KMS-11 (cell line): ENCODE measurements at regions not wholly inside any gene's neighbourhood (a gene's known extent, or its start where the extent isn't known, plus 50 kb on each side); places are given as distances from the start of the nearest gene placed in this dataset.

Source experiments
- H2AFZ ChIP-seq: fragments of 200-600 bp; sonication (generic); 2 replicates; pipeline ENCODE4 v1.6.1; 2016; ENCODE audit warnings: antibody characterized with exemption, mixed run types, low read depth
- H3K27ac ChIP-seq: fragments of 200-600 bp; sonication (generic); 2 replicates; pipeline ENCODE4 v1.6.1; 2016; ENCODE audit warnings: mild to moderate bottlenecking, mixed run types
- H3K27me3 ChIP-seq: fragments of 200-600 bp; sonication (generic); 2 replicates; pipeline ENCODE4 v1.6.1; 2017; ENCODE audit warnings: mild to moderate bottlenecking, low read depth, mixed run types, moderate library complexity; ENCODE audit not compliant: insufficient read depth
- H3K36me3 ChIP-seq: fragments of 200-600 bp; sonication (generic); 2 replicates; pipeline ENCODE4 v1.6.1; 2017; ENCODE audit warnings: mild to moderate bottlenecking, mixed run types; ENCODE audit not compliant: insufficient read depth
- H3K4me1 ChIP-seq: fragments of 200-600 bp; sonication (generic); 2 replicates; pipeline ENCODE4 v1.6.1; 2016; ENCODE audit warnings: mild to moderate bottlenecking, low read depth, mixed run types; ENCODE audit not compliant: poor library complexity, severe bottlenecking
- H3K4me2 ChIP-seq: fragments of 200-600 bp; sonication (generic); 2 replicates; pipeline ENCODE4 v1.7.0; 2016; ENCODE audit warnings: mild to moderate bottlenecking, mixed run types
- H3K4me3 ChIP-seq: fragments of 200-600 bp; sonication (generic); IDR thresholded peaks from 2 replicates; pipeline ENCODE4 v1.6.1; 2017; ENCODE audit warnings: low read depth, low read length, mixed read lengths; ENCODE audit not compliant: insufficient read depth
- H3K79me2 ChIP-seq: fragments of 200-600 bp; sonication (generic); 2 replicates; pipeline ENCODE4 v1.6.1; 2016; ENCODE audit warnings: low read depth, mixed run types; ENCODE audit not compliant: insufficient read depth
- H3K9ac ChIP-seq: fragments of 200-600 bp; sonication (generic); 2 replicates; pipeline ENCODE4 v1.6.1; 2016; ENCODE audit warnings: mild to moderate bottlenecking, mixed run types
- H4K20me1 ChIP-seq: fragments of 200-600 bp; sonication (generic); 2 replicates; pipeline ENCODE4 v1.6.1; 2016; ENCODE audit warnings: mild to moderate bottlenecking, mixed run types; ENCODE audit not compliant: insufficient read depth
- TF ChIP-seq, protein P1 (sequence below): fragments of 200-600 bp; sonication (generic); conservative IDR thresholded peaks from 2 replicates; pipeline ENCODE4 v1.6.1; 2017; ENCODE audit warnings: low read depth, mild to moderate bottlenecking, antibody characterized with exemption, low read length, moderate library complexity, mixed read lengths

GRCh38 chr12:93139028-93139665 lies 210.1 kb upstream of the EEA1 start:
- no peaks in the 10 kb centered on the region for H3K36me3 ChIP-seq
- H3K27me3 ChIP-seq, result no peaks in the 10 kb centered on the region
- no peaks in the 10 kb centered on the region for H3K79me2 ChIP-seq
- H4K20me1 ChIP-seq, result no peaks in the 10 kb centered on the region
- no peak overlapping the region for H3K4me2 ChIP-seq
- no peak overlapping the region for H3K4me3 ChIP-seq
- no peak overlapping the region for H2AFZ ChIP-seq
- peaks cover 16% of the 10 kb centered on the region for H3K4me1 ChIP-seq
- no peak overlapping the region for H3K27ac ChIP-seq
- no peak overlapping the region for H3K9ac ChIP-seq
- TF ChIP-seq, protein P1, sequence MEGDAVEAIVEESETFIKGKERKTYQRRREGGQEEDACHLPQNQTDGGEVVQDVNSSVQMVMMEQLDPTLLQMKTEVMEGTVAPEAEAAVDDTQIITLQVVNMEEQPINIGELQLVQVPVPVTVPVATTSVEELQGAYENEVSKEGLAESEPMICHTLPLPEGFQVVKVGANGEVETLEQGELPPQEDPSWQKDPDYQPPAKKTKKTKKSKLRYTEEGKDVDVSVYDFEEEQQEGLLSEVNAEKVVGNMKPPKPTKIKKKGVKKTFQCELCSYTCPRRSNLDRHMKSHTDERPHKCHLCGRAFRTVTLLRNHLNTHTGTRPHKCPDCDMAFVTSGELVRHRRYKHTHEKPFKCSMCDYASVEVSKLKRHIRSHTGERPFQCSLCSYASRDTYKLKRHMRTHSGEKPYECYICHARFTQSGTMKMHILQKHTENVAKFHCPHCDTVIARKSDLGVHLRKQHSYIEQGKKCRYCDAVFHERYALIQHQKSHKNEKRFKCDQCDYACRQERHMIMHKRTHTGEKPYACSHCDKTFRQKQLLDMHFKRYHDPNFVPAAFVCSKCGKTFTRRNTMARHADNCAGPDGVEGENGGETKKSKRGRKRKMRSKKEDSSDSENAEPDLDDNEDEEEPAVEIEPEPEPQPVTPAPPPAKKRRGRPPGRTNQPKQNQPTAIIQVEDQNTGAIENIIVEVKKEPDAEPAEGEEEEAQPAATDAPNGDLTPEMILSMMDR, result no peak

- Histone ChIP-seq H3K4me3 (no peak overlapping the region), H3K27ac (no peak overlapping the region), H2AFZ (no peak overlapping the region), H4K20me1 (no peaks in the 10 kb centered on the region), H3K4me1 (peaks cover 7% of the 10 kb centered on the region), H3K36me3 (no peaks in the 10 kb centered on the region), H3K9ac (no peak overlapping the region), H3K79me2 (no peaks in the 10 kb centered on the region), H3K4me2 (no peak overlapping the region), H3K27me3 (no peaks in the 10 kb centered on the region)
- TF ChIP-seq, protein P1, result no peak
These were observed 211.2 kb upstream of the EEA1 start for GRCh38 chr12:93140325-93140724.

DNA sequence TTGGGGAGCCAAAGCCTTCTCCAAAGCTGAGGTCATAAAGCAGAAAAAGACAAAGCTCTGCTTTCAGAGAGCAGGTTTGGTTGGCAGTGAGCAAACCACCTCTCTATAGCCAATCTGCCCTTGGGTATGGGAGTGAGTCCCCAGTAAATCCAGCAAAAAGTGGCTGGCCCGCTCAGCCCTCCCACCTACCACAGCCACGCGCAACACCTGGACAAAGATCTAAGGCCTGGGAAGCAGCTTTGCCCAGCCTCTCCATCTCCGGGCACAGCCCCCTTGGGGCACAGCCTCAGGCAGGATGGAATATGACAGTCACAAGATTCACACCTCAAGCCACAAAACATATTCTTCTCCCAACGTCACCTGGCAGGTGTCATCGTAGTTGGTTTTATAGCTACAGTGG lies 211.7 kb upstream of the EEA1 start:
- no peaks in the 10 kb centered on the region for H3K79me2 ChIP-seq
- no peak overlapping the region for H3K4me3 ChIP-seq
- no peak overlapping the region for H3K4me2 ChIP-seq
- H3K9ac ChIP-seq, result no peak overlapping the region
- no peaks in the 10 kb centered on the region for H3K27me3 ChIP-seq
- TF ChIP-seq, protein P1, result no peak
- H3K36me3 ChIP-seq, result no peaks in the 10 kb centered on the region
- H3K27ac ChIP-seq, result no peak overlapping the region
- H3K4me1 ChIP-seq, result peaks cover 2% of the 10 kb centered on the region
- no peaks in the 10 kb centered on the region for H4K20me1 ChIP-seq
- no peak overlapping the region for H2AFZ ChIP-seq

- Histone ChIP-seq H3K4me1 (no peaks in the 10 kb centered on the region), H3K27ac (no peak overlapping the region)
These were observed 213.8 kb upstream of the EEA1 start for GRCh38 chr12:93142881-93143280.

More at GRCh38 chr12:93142881-93143280, 213.8 kb upstream of the EEA1 start:
- H3K36me3 ChIP-seq, result no peaks in the 10 kb centered on the region
- no peak overlapping the region for H2AFZ ChIP-seq
- H3K9ac ChIP-seq, result no peak overlapping the region
- no peaks in the 10 kb centered on the region for H3K79me2 ChIP-seq
- TF ChIP-seq, protein P1, result no peak
- no peak overlapping the region for H3K4me3 ChIP-seq
- H3K4me2 ChIP-seq, result no peak overlapping the region
- no peaks in the 10 kb centered on the region for H4K20me1 ChIP-seq
- no peaks in the 10 kb centered on the region for H3K27me3 ChIP-seq
